ENCODE measurements at regions not wholly inside any gene's neighbourhood (a gene's known extent, or its start where the extent isn't known, plus 50 kb on each side); places are given as distances from the start of the nearest gene placed in this dataset.

- no peaks in the 10 kb centered on the region for H3K9me3 ChIP-seq (ENCODE audit: control insufficient read depth in 2 of 2, insufficient read depth in 1 of 2, low read depth in 1 of 2, low read length in 1 of 2)
- no peak for DNase-seq
- WGBS, 3 donors = 78 to 82% (median 79%) methylated on average over 8 of the region's 8 CpGs
- no peak overlapping the region for H3K27ac ChIP-seq (ENCODE audit: low read depth in 1 of 3, low read length in 2 of 3)
- H3K4me1 ChIP-seq (ENCODE audit: control insufficient read depth in 3 of 3, insufficient read depth in 2 of 3, low read depth in 1 of 3, low read length in 2 of 3) = no peaks in the 10 kb centered on the region
- H3K27me3 ChIP-seq (ENCODE audit: control insufficient read depth in 3 of 3, insufficient read depth in 3 of 3, low read length in 3 of 3) = no peaks in the 10 kb centered on the region
- FAIRE-seq = no peak
- no peak overlapping the region for H3K4me3 ChIP-seq (ENCODE audit: low read depth in 1 of 3, low read length in 3 of 3)
- H3K36me3 ChIP-seq (ENCODE audit: control insufficient read depth in 3 of 3, insufficient read depth in 2 of 3, low read depth in 1 of 3, low read length in 3 of 3) = no peaks in the 10 kb centered on the region
Observed at GRCh38 chr9:78609450-78609849, 312.5 kb downstream of the PSAT1 start.

- no peak for FAIRE-seq
- Histone ChIP-seq H3K27ac (ENCODE audit: low read depth in 1 of 3, low read length in 2 of 3) (no peak overlapping the region), H3K9me3 (ENCODE audit: control insufficient read depth in 2 of 2, insufficient read depth in 1 of 2, low read depth in 1 of 2, low read length in 1 of 2) (no peaks in the 10 kb centered on the region), H3K4me3 (ENCODE audit: low read depth in 1 of 3, low read length in 3 of 3) (no peak overlapping the region), H3K4me1 (ENCODE audit: control insufficient read depth in 3 of 3, insufficient read depth in 2 of 3, low read depth in 1 of 3, low read length in 2 of 3) (no peaks in the 10 kb centered on the region), H3K36me3 (ENCODE audit: control insufficient read depth in 3 of 3, insufficient read depth in 2 of 3, low read depth in 1 of 3, low read length in 3 of 3) (no peaks in the 10 kb centered on the region), H3K27me3 (ENCODE audit: control insufficient read depth in 3 of 3, insufficient read depth in 3 of 3, low read length in 3 of 3) (no peaks in the 10 kb centered on the region)
- DNase-seq = no peak
- 48 to 63% (median 54%) methylated on average over 2 of the region's 2 CpGs for WGBS, 3 donors
Observed at GRCh38 chr9:78612091-78612490, 315.2 kb downstream of the PSAT1 start.

GRCh38 chr9:78613006-78613405, 316.1 kb downstream of the PSAT1 start:
- H3K27ac ChIP-seq (ENCODE audit: low read depth in 1 of 3, low read length in 2 of 3) = no peak overlapping the region
- H3K27me3 ChIP-seq (ENCODE audit: control insufficient read depth in 3 of 3, insufficient read depth in 3 of 3, low read length in 3 of 3) = no peaks in the 10 kb centered on the region
- no peaks in the 10 kb centered on the region for H3K4me1 ChIP-seq (ENCODE audit: control insufficient read depth in 3 of 3, insufficient read depth in 2 of 3, low read depth in 1 of 3, low read length in 2 of 3)
- H3K4me3 ChIP-seq (ENCODE audit: low read depth in 1 of 3, low read length in 3 of 3) = no peak overlapping the region
- no peaks in the 10 kb centered on the region for H3K36me3 ChIP-seq (ENCODE audit: control insufficient read depth in 3 of 3, insufficient read depth in 2 of 3, low read depth in 1 of 3, low read length in 3 of 3)
- DNase-seq = no peak
- no peaks in the 10 kb centered on the region for H3K9me3 ChIP-seq (ENCODE audit: control insufficient read depth in 2 of 2, insufficient read depth in 1 of 2, low read depth in 1 of 2, low read length in 1 of 2)
- 61 to 78% (median 70%) methylated on average over 3 of the region's 3 CpGs for WGBS, 3 donors
- FAIRE-seq = no peak

GRCh38 chr9:78614892-78615291, 318.0 kb downstream of the PSAT1 start:
- 69 to 83% (median 71%) methylated on average over 3 of the region's 3 CpGs for WGBS, 3 donors
- no peak for FAIRE-seq
- no peaks in the 10 kb centered on the region for H3K4me1 ChIP-seq (ENCODE audit: control insufficient read depth in 3 of 3, insufficient read depth in 2 of 3, low read depth in 1 of 3, low read length in 2 of 3)

GRCh38 chr9:78615372-78615771, 318.4 kb downstream of the PSAT1 start:
- Histone ChIP-seq H3K27me3 (ENCODE audit: control insufficient read depth in 3 of 3, insufficient read depth in 3 of 3, low read length in 3 of 3) (no peaks in the 10 kb centered on the region), H3K4me1 (ENCODE audit: control insufficient read depth in 3 of 3, insufficient read depth in 2 of 3, low read depth in 1 of 3, low read length in 2 of 3) (no peaks in the 10 kb centered on the region), H3K36me3 (ENCODE audit: control insufficient read depth in 3 of 3, insufficient read depth in 2 of 3, low read depth in 1 of 3, low read length in 3 of 3) (no peaks in the 10 kb centered on the region), H3K4me3 (ENCODE audit: low read depth in 1 of 3, low read length in 3 of 3) (no peak overlapping the region), H3K27ac (ENCODE audit: low read depth in 1 of 3, low read length in 2 of 3) (no peak overlapping the region), H3K9me3 (ENCODE audit: control insufficient read depth in 2 of 2, insufficient read depth in 1 of 2, low read depth in 1 of 2, low read length in 1 of 2) (no peaks in the 10 kb centered on the region)
- no peak for FAIRE-seq
- DNase-seq = no peak
- WGBS, 3 donors = 67 to 79% (median 72%) methylated on average over 5 of the region's 5 CpGs

More at GRCh38 chr9:78614892-78615291, 318.0 kb downstream of the PSAT1 start:
- Histone ChIP-seq H3K27ac (ENCODE audit: low read depth in 1 of 3, low read length in 2 of 3) (no peak overlapping the region), H3K27me3 (ENCODE audit: control insufficient read depth in 3 of 3, insufficient read depth in 3 of 3, low read length in 3 of 3) (no peaks in the 10 kb centered on the region), H3K9me3 (ENCODE audit: control insufficient read depth in 2 of 2, insufficient read depth in 1 of 2, low read depth in 1 of 2, low read length in 1 of 2) (no peaks in the 10 kb centered on the region), H3K4me3 (ENCODE audit: low read depth in 1 of 3, low read length in 3 of 3) (no peak overlapping the region), H3K36me3 (ENCODE audit: control insufficient read depth in 3 of 3, insufficient read depth in 2 of 3, low read depth in 1 of 3, low read length in 3 of 3) (no peaks in the 10 kb centered on the region)
- DNase-seq = no peak

GRCh38 chr9:78618735-78619134, 321.8 kb downstream of the PSAT1 start:
- DNase-seq = no peak
- Histone ChIP-seq H3K4me3 (ENCODE audit: low read depth in 1 of 3, low read length in 3 of 3) (no peak overlapping the region), H3K9me3 (ENCODE audit: control insufficient read depth in 2 of 2, insufficient read depth in 1 of 2, low read depth in 1 of 2, low read length in 1 of 2) (no peaks in the 10 kb centered on the region), H3K36me3 (ENCODE audit: control insufficient read depth in 3 of 3, insufficient read depth in 2 of 3, low read depth in 1 of 3, low read length in 3 of 3) (no peaks in the 10 kb centered on the region), H3K4me1 (ENCODE audit: control insufficient read depth in 3 of 3, insufficient read depth in 2 of 3, low read depth in 1 of 3, low read length in 2 of 3) (no peaks in the 10 kb centered on the region), H3K27ac (ENCODE audit: low read depth in 1 of 3, low read length in 2 of 3) (no peak overlapping the region), H3K27me3 (ENCODE audit: control insufficient read depth in 3 of 3, insufficient read depth in 3 of 3, low read length in 3 of 3) (no peaks in the 10 kb centered on the region)
- WGBS, 3 donors = 27 to 67% (median 39%) methylated on average over 2 of the region's 2 CpGs
- no peak for FAIRE-seq

GRCh38 chr9:78620303-78620702, 323.4 kb downstream of the PSAT1 start:
- H3K9me3 ChIP-seq (ENCODE audit: control insufficient read depth in 2 of 2, insufficient read depth in 1 of 2, low read depth in 1 of 2, low read length in 1 of 2) = no peaks in the 10 kb centered on the region
- no peak overlapping the region for H3K27ac ChIP-seq (ENCODE audit: low read depth in 1 of 3, low read length in 2 of 3)
- H3K27me3 ChIP-seq (ENCODE audit: control insufficient read depth in 3 of 3, insufficient read depth in 3 of 3, low read length in 3 of 3) = no peaks in the 10 kb centered on the region
- no peaks in the 10 kb centered on the region for H3K36me3 ChIP-seq (ENCODE audit: control insufficient read depth in 3 of 3, insufficient read depth in 2 of 3, low read depth in 1 of 3, low read length in 3 of 3)
- no peak overlapping the region for H3K4me3 ChIP-seq (ENCODE audit: low read depth in 1 of 3, low read length in 3 of 3)
- 55 to 69% (median 62%) methylated on average over 3 of the region's 3 CpGs for WGBS, 3 donors
- no peak for FAIRE-seq
- H3K4me1 ChIP-seq (ENCODE audit: control insufficient read depth in 3 of 3, insufficient read depth in 2 of 3, low read depth in 1 of 3, low read length in 2 of 3) = no peaks in the 10 kb centered on the region
- no peak for DNase-seq

- 78 to 89% (median 88%) methylated on average over 5 of the region's 5 CpGs for WGBS, 3 donors
- FAIRE-seq (no peak), DNase-seq (no peak)
- H3K9me3 ChIP-seq (ENCODE audit: control insufficient read depth in 2 of 2, insufficient read depth in 1 of 2, low read depth in 1 of 2, low read length in 1 of 2) = no peaks in the 10 kb centered on the region
- H3K27ac ChIP-seq (ENCODE audit: low read depth in 1 of 3, low read length in 2 of 3) = no peak overlapping the region
- H3K36me3 ChIP-seq (ENCODE audit: control insufficient read depth in 3 of 3, insufficient read depth in 2 of 3, low read depth in 1 of 3, low read length in 3 of 3) = no peaks in the 10 kb centered on the region
- no peaks in the 10 kb centered on the region for H3K27me3 ChIP-seq (ENCODE audit: control insufficient read depth in 3 of 3, insufficient read depth in 3 of 3, low read length in 3 of 3)
- H3K4me3 ChIP-seq (ENCODE audit: low read depth in 1 of 3, low read length in 3 of 3) = no peak overlapping the region
- no peaks in the 10 kb centered on the region for H3K4me1 ChIP-seq (ENCODE audit: control insufficient read depth in 3 of 3, insufficient read depth in 2 of 3, low read depth in 1 of 3, low read length in 2 of 3)
Observed at GRCh38 chr9:78620764-78621163, 323.8 kb downstream of the PSAT1 start.

- WGBS, 3 donors = 69 to 80% (median 69%) methylated on average over 2 of the region's 2 CpGs
- H3K36me3 ChIP-seq (ENCODE audit: control insufficient read depth in 3 of 3, insufficient read depth in 2 of 3, low read depth in 1 of 3, low read length in 3 of 3) = no peaks in the 10 kb centered on the region
- H3K27me3 ChIP-seq (ENCODE audit: control insufficient read depth in 3 of 3, insufficient read depth in 3 of 3, low read length in 3 of 3) = no peaks in the 10 kb centered on the region
- DNase-seq (no peak), FAIRE-seq (no peak)
- H3K4me1 ChIP-seq (ENCODE audit: control insufficient read depth in 3 of 3, insufficient read depth in 2 of 3, low read depth in 1 of 3, low read length in 2 of 3) = no peaks in the 10 kb centered on the region
- no peak overlapping the region for H3K27ac ChIP-seq (ENCODE audit: low read depth in 1 of 3, low read length in 2 of 3)
- H3K9me3 ChIP-seq (ENCODE audit: control insufficient read depth in 2 of 2, insufficient read depth in 1 of 2, low read depth in 1 of 2, low read length in 1 of 2) = no peaks in the 10 kb centered on the region
- no peak overlapping the region for H3K4me3 ChIP-seq (ENCODE audit: low read depth in 1 of 3, low read length in 3 of 3)
Observed at GRCh38 chr9:78622126-78622525, 325.2 kb downstream of the PSAT1 start.

Measured in small intestine (tissue), 7 donors.